ENCODE measurements at regions not wholly inside any gene's neighbourhood (a gene's known extent, or its start where the extent isn't known, plus 50 kb on each side); places are given as distances from the start of the nearest gene placed in this dataset.
A peak's percentile ranks its signal among the peaks of the same experiment; 100 is the strongest.

- DNase-seq (no peak), ATAC-seq (ENCODE audit: low FRiP score in 2 of 2) (no peak)
- H3K9me3 ChIP-seq = no peaks in the 10 kb centered on the region
- no peak overlapping the region for H3K4me3 ChIP-seq
- H3K27me3 ChIP-seq = no peaks in the 10 kb centered on the region
- no peaks in the 10 kb centered on the region for H3K4me1 ChIP-seq
- WGBS, 2 donors = 79 to 88% methylated on average over 4 of the region's 4 CpGs
- no peak overlapping the region for H3K27ac ChIP-seq
- no peaks in the 10 kb centered on the region for H3K36me3 ChIP-seq
- TF ChIP-seq CTCF (IDR thresholded peaks at IDR 0.05) = no peak
- TF ChIP-seq EP300 (IDR thresholded peaks at IDR 0.05) = no peak
- no peak for TF ChIP-seq POLR2A (IDR thresholded peaks at IDR 0.05)
- TF ChIP-seq POLR2AphosphoS5 (IDR thresholded peaks at IDR 0.05) = no peak
These were observed 51.0 kb upstream of the PRB2 start for GRCh38 chr12:11446372-11446771.

GRCh38 chr12:11457996-11458645 lies 62.8 kb upstream of the PRB2 start:
- ATAC-seq (ENCODE audit: low FRiP score in 2 of 2) (no peak), DNase-seq (peak in 1 of 2 donors; percentile 51)
- H3K9me3 ChIP-seq = no peaks in the 10 kb centered on the region
- H3K27ac ChIP-seq = no peak overlapping the region
- TF ChIP-seq EP300 (IDR thresholded peaks at IDR 0.05) (no peak), POLR2A (IDR thresholded peaks at IDR 0.05) (no peak), POLR2AphosphoS5 (IDR thresholded peaks at IDR 0.05) (no peak), CTCF (IDR thresholded peaks at IDR 0.05) (no peak)
- H3K36me3 ChIP-seq = no peaks in the 10 kb centered on the region
- no peaks in the 10 kb centered on the region for H3K27me3 ChIP-seq
- WGBS, 2 donors = 80 to 83% methylated on average over 20 of the region's 20 CpGs
- H3K4me1 ChIP-seq = no peaks in the 10 kb centered on the region
- H3K4me3 ChIP-seq = no peak overlapping the region

DNA sequence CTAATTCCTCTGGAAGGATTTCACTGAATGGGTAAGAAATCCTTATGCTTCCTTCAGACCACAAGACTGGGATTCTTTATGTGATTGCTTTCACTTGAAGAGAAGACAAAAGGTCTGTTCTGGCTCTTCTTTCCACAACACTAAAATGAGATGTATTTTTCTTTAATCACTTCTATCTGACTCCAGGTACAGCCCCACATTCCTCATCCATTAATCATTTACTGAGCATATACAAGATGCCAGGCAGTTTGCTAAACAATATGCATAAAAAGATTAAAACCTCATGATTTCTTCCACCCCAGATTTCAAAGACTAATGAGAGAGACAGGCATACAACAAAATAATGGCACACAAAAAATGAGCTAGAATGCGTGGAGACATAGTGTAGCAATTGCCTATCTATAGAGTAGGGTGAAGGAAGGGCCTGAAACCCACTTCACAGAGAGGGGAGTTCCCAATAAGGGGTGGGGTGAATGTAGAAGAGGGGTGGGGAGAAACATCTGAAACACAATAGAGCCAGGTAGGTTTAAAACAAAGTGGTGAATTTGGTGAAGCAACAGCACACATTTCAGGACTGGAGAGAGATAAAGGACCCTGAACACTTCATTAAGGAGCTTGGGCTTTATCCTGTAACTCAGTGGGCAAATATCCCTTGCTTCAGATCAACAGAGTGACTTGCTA lies 65.1 kb upstream of the PRB2 start:
- WGBS, 2 donors = 67 to 85% methylated on average over 1 of the region's 1 CpG
- Histone ChIP-seq H3K4me1 (no peaks in the 10 kb centered on the region), H3K27ac (no peak overlapping the region), H3K4me3 (no peak overlapping the region), H3K9me3 (no peaks in the 10 kb centered on the region), H3K27me3 (no peaks in the 10 kb centered on the region), H3K36me3 (no peaks in the 10 kb centered on the region)
- ATAC-seq (ENCODE audit: low FRiP score in 2 of 2) (no peak), DNase-seq (no peak)
- no peak for TF ChIP-seq EP300 (IDR thresholded peaks at IDR 0.05)
- TF ChIP-seq POLR2AphosphoS5 (IDR thresholded peaks at IDR 0.05) = no peak
- no peak for TF ChIP-seq POLR2A (IDR thresholded peaks at IDR 0.05)
- TF ChIP-seq CTCF (IDR thresholded peaks at IDR 0.05) = no peak

DNA sequence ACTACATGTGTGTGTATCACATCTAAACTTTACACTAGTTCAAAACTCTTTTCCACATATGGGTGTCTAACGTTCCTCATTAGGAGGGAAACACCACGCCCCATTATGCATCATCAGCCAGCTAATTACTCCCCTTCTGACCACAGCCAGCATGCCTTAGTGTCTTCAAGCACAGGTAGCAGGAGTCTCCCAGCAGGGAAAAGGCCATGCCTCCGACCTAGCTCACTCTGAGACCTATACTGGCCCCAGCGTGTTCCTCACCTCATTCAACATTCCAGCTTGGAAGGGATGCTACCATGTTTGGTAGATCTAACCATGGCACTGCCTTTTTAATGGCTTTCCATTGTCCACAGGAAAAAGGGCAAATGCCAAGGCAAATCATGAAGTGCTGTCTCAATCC lies 66.1 kb upstream of the PRB2 start:
- no peak for ATAC-seq (ENCODE audit: low FRiP score in 2 of 2)
- Histone ChIP-seq H3K4me1 (no peaks in the 10 kb centered on the region), H3K36me3 (no peaks in the 10 kb centered on the region), H3K27ac (no peak overlapping the region), H3K4me3 (no peak overlapping the region), H3K27me3 (no peaks in the 10 kb centered on the region), H3K9me3 (no peaks in the 10 kb centered on the region)
- no peak for TF ChIP-seq EP300 (IDR thresholded peaks at IDR 0.05)
- no peak for DNase-seq
- 65 to 73% methylated on average over 4 of the region's 4 CpGs for WGBS, 2 donors

DNA sequence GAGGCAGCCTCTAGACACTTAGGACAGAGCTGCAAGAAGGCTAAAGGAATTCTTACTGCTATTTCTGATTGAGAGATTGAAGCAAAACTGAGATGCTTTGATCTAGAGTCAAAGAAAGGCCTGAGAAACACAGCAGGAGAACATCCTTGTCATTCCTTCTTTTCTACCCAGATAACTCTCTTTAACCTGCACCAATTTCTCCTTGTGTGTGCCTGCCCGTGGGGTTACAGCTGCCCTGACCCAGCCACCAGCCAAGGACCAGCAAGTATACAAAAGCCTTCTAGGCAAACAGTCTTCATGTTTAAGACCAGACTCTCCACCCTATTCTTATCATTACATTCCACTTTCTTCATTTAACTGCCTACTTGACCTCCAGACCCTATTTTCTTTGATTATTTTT lies 81.7 kb upstream of the PRB2 start:
- Histone ChIP-seq H3K27me3 (no peaks in the 10 kb centered on the region), H3K36me3 (no peaks in the 10 kb centered on the region), H3K27ac (no peak overlapping the region), H3K4me3 (no peak overlapping the region), H3K4me1 (no peaks in the 10 kb centered on the region), H3K9me3 (no peaks in the 10 kb centered on the region)
- ATAC-seq (ENCODE audit: low FRiP score in 2 of 2) = no peak
- 43 to 48% methylated on average over 1 of the region's 1 CpG for WGBS, 2 donors
- DNase-seq = no peak
- TF ChIP-seq EP300 (IDR thresholded peaks at IDR 0.05) (no peak), CTCF (IDR thresholded peaks at IDR 0.05) (no peak), POLR2AphosphoS5 (IDR thresholded peaks at IDR 0.05) (no peak), POLR2A (IDR thresholded peaks at IDR 0.05) (no peak)

Measured in upper lobe of left lung (tissue), 6 donors.